Hepatocyte (in vitro differentiated cells): ENCODE measurements at regions not wholly inside any gene's neighbourhood (a gene's known extent, or its start where the extent isn't known, plus 50 kb on each side); places are given as distances from the start of the nearest gene placed in this dataset.

Experiments
- CTCF ChIP-seq: fragments of 200-600 bp; sonication (generic); IDR thresholded peaks from 2 replicates; pipeline ENCODE4 v1.5.1; 2016; ENCODE audit warnings: antibody characterized with exemption, mild to moderate bottlenecking; ENCODE audit not compliant: poor library complexity
- EZH2phosphoT487 ChIP-seq: fragments of 200-600 bp; sonication (generic); IDR thresholded peaks from one replicate; pipeline ENCODE4 v1.6.1; 2018; ENCODE audit warnings: antibody characterized with exemption, mild to moderate bottlenecking, low read depth, moderate library complexity; ENCODE audit not compliant: unreplicated experiment, severe bottlenecking

DNA sequence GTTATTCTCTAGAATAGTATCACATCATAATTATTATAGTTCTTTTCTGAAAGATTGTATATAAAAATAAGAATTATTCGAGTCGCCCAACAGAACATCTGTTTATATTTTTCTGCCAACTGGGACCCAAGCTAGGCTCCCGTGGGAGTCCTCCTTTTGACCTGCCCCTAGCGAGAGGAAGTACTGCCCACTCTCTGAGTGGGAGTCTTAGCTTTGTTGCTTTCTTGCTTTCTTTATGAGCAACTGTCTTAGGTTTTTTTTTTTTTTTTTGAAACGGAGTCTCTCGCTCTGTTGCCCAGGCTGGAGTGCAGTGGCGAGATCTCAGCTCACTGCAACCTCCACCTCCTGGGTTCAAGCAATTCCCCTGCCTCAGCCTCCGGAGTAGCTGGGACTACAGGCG, 202.0 kb upstream of the ZNF184 start:
- TF ChIP-seq CTCF: no peak
- no peak for TF ChIP-seq EZH2phosphoT487
